ENCODE measurements at regions not wholly inside any gene's neighbourhood (a gene's known extent, or its start where the extent isn't known, plus 50 kb on each side); places are given as distances from the start of the nearest gene placed in this dataset.
A peak's percentile ranks its signal among the peaks of the same experiment; 100 is the strongest.
"Not testable (repeated sequence)": the region's sequence is repeated elsewhere in the genome, so short reads cannot be mapped to it uniquely, and the experiment has no call there.

- DNase-seq (ENCODE audit: low read depth in 1 of 2, low spot score in 1 of 2), result no peak
Measured at GRCh38 chr3:152151216-152151876, 117.4 kb upstream of the MBNL1 start.

GRCh38 chr3:152151877-152152765 lies 116.6 kb upstream of the MBNL1 start:
- DNase-seq (ENCODE audit: low read depth in 1 of 2, low spot score in 1 of 2), result not testable (repeated sequence)

GRCh38 chr3:152153115-152153514 lies 115.6 kb upstream of the MBNL1 start:
- not testable (repeated sequence) for DNase-seq (ENCODE audit: low read depth in 1 of 2, low spot score in 1 of 2)

GRCh38 chr3:152155246-152156020 lies 113.3 kb upstream of the MBNL1 start:
- no peak for DNase-seq (ENCODE audit: low read depth in 1 of 2, low spot score in 1 of 2)

GRCh38 chr3:152156880-152157279 lies 111.8 kb upstream of the MBNL1 start:
- DNase-seq (ENCODE audit: low read depth in 1 of 2, low spot score in 1 of 2), result no peak

GRCh38 chr3:152157337-152157736 lies 111.4 kb upstream of the MBNL1 start:
- DNase-seq (ENCODE audit: low read depth in 1 of 2, low spot score in 1 of 2), result no peak

- DNase-seq (ENCODE audit: low read depth in 1 of 2, low spot score in 1 of 2), result no peak
Measured at GRCh38 chr3:152159328-152159727, 109.4 kb upstream of the MBNL1 start.

- DNase-seq (ENCODE audit: low read depth in 1 of 2, low spot score in 1 of 2), result no peak
Measured at GRCh38 chr3:152160350-152161011, 108.2 kb upstream of the MBNL1 start.

- DNase-seq (ENCODE audit: low read depth in 1 of 2, low spot score in 1 of 2), result no peak
Measured at GRCh38 chr3:152172460-152172859, 96.3 kb upstream of the MBNL1 start.

GRCh38 chr3:152173627-152174026 lies 95.1 kb upstream of the MBNL1 start:
- no peak for DNase-seq (ENCODE audit: low read depth in 1 of 2, low spot score in 1 of 2)

- no peak for DNase-seq (ENCODE audit: low read depth in 1 of 2, low spot score in 1 of 2)
Measured at GRCh38 chr3:152174876-152175527, 93.7 kb upstream of the MBNL1 start.

GRCh38 chr3:152175528-152175889 lies 93.2 kb upstream of the MBNL1 start:
- DNase-seq (ENCODE audit: low read depth in 1 of 2, low spot score in 1 of 2), result no peak

- no peak for DNase-seq (ENCODE audit: low read depth in 1 of 2, low spot score in 1 of 2)
Measured at GRCh38 chr3:152176241-152176640, 92.5 kb upstream of the MBNL1 start.

GRCh38 chr3:152176998-152177397 lies 91.7 kb upstream of the MBNL1 start:
- DNase-seq (ENCODE audit: low read depth in 1 of 2, low spot score in 1 of 2), result no peak

GRCh38 chr3:152177757-152178156 lies 91.0 kb upstream of the MBNL1 start:
- DNase-seq (ENCODE audit: low read depth in 1 of 2, low spot score in 1 of 2), result no peak

- peak in 1 of 2 donors; percentile 10 for DNase-seq (ENCODE audit: low read depth in 1 of 2, low spot score in 1 of 2)
Measured at GRCh38 chr3:152183473-152183872, 85.3 kb upstream of the MBNL1 start.

- no peak for DNase-seq (ENCODE audit: low read depth in 1 of 2, low spot score in 1 of 2)
Measured at GRCh38 chr3:152184971-152185686, 83.6 kb upstream of the MBNL1 start.

- no peak for DNase-seq (ENCODE audit: low read depth in 1 of 2, low spot score in 1 of 2)
Measured at GRCh38 chr3:152185891-152186630, 82.7 kb upstream of the MBNL1 start.

- DNase-seq (ENCODE audit: low read depth in 1 of 2, low spot score in 1 of 2), result no peak
Measured at GRCh38 chr3:152190636-152191183, 78.0 kb upstream of the MBNL1 start.

Data from activated T-helper 1 cell treated with anti-CD3 and anti-CD28 coated beads, Interleukin-2, amount 50 U/mL, for 16 hours (primary cell).